ENCODE measurements at regions not wholly inside any gene's neighbourhood (a gene's known extent, or its start where the extent isn't known, plus 50 kb on each side); places are given as distances from the start of the nearest gene placed in this dataset.
"Not testable (repeated sequence)": the region's sequence is repeated elsewhere in the genome, so short reads cannot be mapped to it uniquely, and the experiment has no call there.

DNA sequence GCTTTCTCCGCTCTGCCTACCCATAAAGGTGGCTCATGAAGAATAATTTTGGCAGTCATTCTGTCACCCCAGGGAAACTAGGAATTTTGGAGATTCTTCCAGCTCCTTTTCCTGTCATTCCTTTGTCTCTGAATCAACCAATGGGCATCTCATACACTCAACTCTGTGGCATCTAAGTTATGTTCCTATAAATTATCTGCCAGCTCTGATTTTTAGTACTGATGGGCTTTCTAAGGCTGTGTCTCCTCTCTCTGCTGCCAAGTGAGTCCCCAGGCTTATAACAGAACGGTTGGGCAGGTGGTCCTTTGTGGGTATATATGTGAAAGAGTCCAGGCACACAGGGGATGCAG, 226.8 kb downstream of the NMUR2 start:
- DNase-seq (ENCODE audit: low spot score), result peak; percentile 9

- no peak for DNase-seq (ENCODE audit: low spot score)
Measured at GRCh38 chr5:152177626-152178349, 227.3 kb downstream of the NMUR2 start.

- no peak for DNase-seq (ENCODE audit: low spot score)
Measured at GRCh38 chr5:152171888-152172287, 233.2 kb downstream of the NMUR2 start.

DNA sequence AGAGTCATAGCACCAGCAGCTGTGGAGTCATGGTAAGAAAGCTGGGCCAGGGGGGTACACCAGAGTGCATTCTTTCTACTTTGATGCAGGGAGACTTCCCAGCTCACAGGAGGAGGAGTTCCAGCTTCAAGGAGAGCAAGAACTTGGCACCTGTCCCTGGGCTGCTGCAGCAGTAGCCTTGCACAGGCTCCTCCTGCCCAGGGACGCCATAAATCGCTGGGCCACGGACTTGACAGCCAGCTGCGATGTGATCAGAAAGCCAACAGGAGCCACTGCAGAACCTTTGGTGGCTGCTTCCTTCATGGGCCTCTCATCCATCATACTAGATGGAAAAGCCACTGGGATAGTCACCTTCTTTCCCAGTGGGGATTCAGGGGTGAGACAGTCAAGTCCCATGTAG, 234.7 kb downstream of the NMUR2 start:
- DNase-seq (ENCODE audit: low spot score), result no peak

DNA sequence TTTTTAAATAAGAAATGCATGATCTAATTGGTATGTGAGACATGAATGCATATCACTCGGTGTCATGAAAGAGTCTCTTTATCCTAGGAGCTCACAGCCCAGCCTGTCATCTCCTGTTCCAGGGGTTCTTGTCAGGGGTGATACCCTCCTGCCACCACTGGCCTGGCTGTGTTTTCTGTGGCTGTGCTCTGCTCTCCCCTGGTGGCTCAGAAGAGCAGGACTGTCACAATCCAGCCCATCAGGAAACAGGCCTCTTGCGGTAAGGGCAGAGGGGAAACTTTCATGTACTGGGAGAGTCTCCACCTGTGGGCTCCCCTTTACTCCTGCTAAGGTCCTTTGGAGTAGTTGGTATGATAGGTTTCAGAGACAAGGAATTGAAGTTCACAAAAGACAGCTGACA, 240.2 kb upstream of the GLRA1 start:
- no peak for DNase-seq (ENCODE audit: low spot score)

- DNase-seq (ENCODE audit: low spot score), result not testable (repeated sequence)
Measured at GRCh38 chr5:152159894-152160293, 235.2 kb upstream of the GLRA1 start.

DNA sequence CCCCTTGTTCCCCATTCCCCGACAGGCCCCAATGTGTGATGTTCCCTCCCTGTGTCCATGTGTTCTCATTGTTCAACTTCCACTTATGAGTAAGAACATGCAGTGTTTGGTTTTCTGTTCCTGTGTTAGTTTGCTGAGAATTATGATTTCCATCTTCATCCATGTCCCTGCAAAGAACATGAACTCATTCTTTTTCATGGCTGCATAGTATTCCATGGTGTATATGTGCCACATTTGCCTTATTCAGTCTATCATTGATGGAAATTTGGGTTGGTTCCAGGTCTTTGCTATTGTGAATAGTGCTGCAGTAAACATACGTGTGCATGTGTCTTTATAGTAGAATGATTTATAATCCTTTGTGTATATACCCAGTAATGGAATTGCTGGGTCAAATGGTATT, 229.8 kb upstream of the GLRA1 start:
- not testable (repeated sequence) for DNase-seq (ENCODE audit: low spot score)

GRCh38 chr5:152151940-152152339, 227.3 kb upstream of the GLRA1 start:
- no peak for DNase-seq (ENCODE audit: low spot score)

DNA sequence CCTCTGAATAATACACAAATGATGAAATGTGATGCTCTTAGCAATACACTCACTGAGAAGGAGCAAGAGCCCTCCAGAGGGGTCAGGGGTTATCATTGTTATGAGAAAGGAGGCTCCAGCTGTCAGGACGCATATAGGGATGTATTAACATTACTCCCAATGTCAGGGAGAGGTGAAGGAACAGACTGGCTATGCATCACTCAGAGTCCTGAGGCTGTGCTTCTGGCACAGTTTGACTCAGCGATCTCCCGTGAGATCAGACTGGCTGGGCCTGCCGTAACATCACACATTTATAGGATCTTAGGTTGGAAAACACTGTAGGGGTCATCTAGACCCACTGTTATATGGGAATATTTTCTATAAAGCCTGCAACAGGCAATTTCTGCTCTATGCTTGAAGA, 226.5 kb upstream of the GLRA1 start:
- DNase-seq (ENCODE audit: low spot score), result no peak

DNA sequence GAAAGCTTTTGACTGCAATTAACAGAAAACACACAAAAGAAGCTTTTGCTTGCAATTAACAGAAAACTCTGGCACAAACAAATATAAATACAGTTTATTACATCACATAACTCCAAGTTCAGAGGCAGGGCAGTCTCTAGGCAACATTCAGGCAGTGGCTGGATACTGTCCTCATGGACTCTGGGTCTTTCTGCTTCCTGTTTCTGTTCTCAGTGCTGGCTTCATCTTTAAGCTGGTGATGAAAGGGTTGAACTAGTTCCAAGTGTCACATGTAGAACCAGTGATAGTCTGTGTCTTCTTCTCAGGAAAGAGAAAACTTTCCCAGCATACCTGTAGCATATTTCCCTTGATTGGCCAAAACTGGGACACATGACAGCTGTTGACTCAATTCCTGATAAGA, 222.6 kb upstream of the GLRA1 start:
- no peak for DNase-seq (ENCODE audit: low spot score)

- DNase-seq (ENCODE audit: low spot score), result no peak
Measured at GRCh38 chr5:152146566-152146965, 221.9 kb upstream of the GLRA1 start.

DNA sequence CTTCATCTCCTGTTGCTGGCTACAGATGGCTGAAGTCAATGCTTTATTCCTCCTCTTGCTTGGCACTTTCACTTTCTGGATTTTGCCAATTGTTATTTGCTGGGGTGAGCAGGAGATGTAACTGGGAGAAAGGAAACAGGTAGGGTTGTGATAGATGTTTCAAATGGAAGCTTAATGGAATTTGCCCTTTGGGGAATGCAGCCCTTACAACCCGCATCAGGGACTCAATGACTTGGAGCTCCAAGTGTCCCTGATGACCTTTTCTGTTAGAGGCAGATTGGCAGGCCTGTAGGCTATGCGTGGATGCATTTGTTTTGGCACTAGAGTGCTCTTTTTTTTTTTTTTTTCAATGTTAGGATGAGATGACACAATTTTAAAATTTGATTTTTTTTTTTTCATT, 219.9 kb upstream of the GLRA1 start:
- no peak for DNase-seq (ENCODE audit: low spot score)

- DNase-seq (ENCODE audit: low spot score), result no peak
Measured at GRCh38 chr5:152144030-152144429, 219.4 kb upstream of the GLRA1 start.

DNA sequence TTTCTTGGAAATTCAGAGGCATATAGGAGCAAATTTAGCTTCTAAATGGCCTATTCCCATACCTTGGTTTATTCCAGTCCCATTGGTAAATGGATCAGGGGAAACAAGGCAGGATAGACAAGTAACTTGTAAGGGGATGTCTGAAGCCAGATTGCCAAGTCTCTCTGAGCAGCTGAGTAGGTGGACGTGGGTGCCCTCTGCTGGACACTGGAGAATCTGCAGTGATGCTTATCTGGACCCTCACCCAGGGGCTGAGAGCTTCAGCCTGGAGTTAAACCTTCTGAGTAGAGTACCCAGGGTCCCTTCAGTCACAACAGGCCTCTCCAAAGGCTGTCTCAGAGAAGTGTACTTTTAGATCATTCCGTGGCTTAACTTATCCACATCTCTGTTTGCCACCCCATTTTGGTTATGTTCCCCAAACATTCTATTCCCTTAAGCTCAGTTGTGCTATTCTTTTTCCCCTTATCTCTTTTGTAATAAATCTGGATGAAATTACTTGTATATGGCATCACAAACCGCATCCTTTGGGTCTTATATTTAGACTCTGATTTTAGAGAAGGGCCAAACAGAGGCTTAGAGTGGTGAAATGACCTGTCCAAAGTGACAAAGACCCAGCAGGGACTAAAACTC, 218.3 kb upstream of the GLRA1 start:
- peak; percentile 60 for DNase-seq (ENCODE audit: low spot score)

- no peak for DNase-seq (ENCODE audit: low spot score)
Measured at GRCh38 chr5:152140347-152140746, 215.7 kb upstream of the GLRA1 start.

- DNase-seq (ENCODE audit: low spot score), result no peak
Measured at GRCh38 chr5:152137063-152137462, 212.4 kb upstream of the GLRA1 start.

GRCh38 chr5:152136321-152136720, 211.7 kb upstream of the GLRA1 start:
- no peak for DNase-seq (ENCODE audit: low spot score)

GRCh38 chr5:152135827-152136226, 211.2 kb upstream of the GLRA1 start:
- no peak for DNase-seq (ENCODE audit: low spot score)

- DNase-seq (ENCODE audit: low spot score), result no peak
Measured at GRCh38 chr5:152125661-152126205, 201.1 kb upstream of the GLRA1 start.

GRCh38 chr5:152124409-152125041, 199.9 kb upstream of the GLRA1 start:
- no peak for DNase-seq (ENCODE audit: low spot score)

DNA sequence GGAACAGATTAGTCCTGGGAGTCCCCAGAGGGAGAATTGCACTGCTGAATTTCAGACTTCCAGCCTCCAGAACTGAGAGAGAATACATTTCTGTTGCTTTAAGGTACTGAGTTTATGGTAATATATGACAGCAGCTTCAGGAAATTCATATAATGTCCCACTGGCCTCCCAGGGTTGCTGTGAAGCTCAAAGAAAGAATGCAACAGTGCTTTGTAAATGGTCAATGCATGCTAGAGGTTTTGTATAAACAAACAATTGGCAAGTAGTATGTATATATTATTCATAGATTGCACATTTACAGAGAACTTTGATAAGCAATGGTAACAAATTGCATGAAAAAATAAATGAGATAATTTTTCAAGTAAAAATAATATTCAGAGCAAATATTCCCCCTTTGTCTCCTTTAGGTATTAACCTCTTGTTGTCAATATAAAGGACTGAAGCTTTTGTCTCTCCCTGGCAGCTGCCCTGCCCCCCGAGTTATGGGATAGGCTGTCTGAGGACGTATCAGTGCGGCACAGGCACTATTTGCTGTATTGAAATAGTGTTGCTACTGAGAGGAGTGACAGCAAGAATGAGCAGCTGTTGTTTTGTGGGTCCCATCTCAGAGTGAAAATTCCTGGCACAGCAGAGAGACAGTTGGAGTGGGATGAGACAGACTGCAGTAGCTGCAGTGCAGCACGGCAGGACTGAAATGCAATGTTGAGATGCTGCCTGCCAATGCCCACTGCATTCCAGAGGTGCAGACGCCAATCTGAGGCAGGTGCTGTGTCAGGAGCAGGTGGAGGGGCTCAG, 194.2 kb upstream of the GLRA1 start:
- DNase-seq (ENCODE audit: low spot score), result no peak

- no peak for DNase-seq (ENCODE audit: low spot score)
Measured at GRCh38 chr5:152116934-152117333, 192.3 kb upstream of the GLRA1 start.
